HEK293 (cell line): ENCODE measurements at regions not wholly inside any gene's neighbourhood (a gene's known extent, or its start where the extent isn't known, plus 50 kb on each side); places are given as distances from the start of the nearest gene placed in this dataset.
A peak's percentile ranks its signal among the peaks of the same experiment; 100 is the strongest.

Experiments
- CTCF ChIA-PET: fragments of 350-600 bp; formaldehyde crosslinking; extraction: SDS; loops from one replicate; lab custom pipeline; 2021; ENCODE audit warnings: antibody characterized with exemption; lab: Yijun Ruan, JAX
- POLR2A ChIA-PET: fragments of 300-600 bp; formaldehyde crosslinking; extraction: SDS; loops from one replicate; lab custom pipeline; 2020; ENCODE audit warnings: antibody characterized with exemption, inconsistent platforms; lab: Yijun Ruan, JAX
- H3K27ac ChIP-seq: fragments of 200-500 bp; sonication (Bioruptor generic); 2 replicates; pipeline ENCODE4 v1.5.1; 2014; ENCODE audit warnings: low read depth, low read length, control low read depth, inconsistent platforms; ENCODE audit errors: extremely low read depth
- H3K36me3 ChIP-seq, 2 experiments: fragments of 200-500 bp in 1 of 2; sonication (Bioruptor generic) in 1 of 2; 1 replicate in 1 of 2; 2 replicates in 1 of 2; pipeline ENCODE4 v1.5.1; 2014 to 2017; ENCODE audit warnings: inconsistent platforms in 2 of 2, low read length in 2 of 2; ENCODE audit not compliant: control insufficient read depth in 2 of 2, insufficient read depth in 1 of 2
- H3K4me1 ChIP-seq: fragments of 200-500 bp; sonication (Bioruptor generic); 2 replicates; pipeline ENCODE4 v1.5.1; 2014; ENCODE audit warnings: mild to moderate bottlenecking, low read length, inconsistent platforms; ENCODE audit not compliant: control insufficient read depth, insufficient read depth
- H3K4me3 ChIP-seq: 2 replicates; pipeline ENCODE4 v1.5.1; 2011; ENCODE audit warnings: low read depth, mild to moderate bottlenecking, control low read depth, low read length, moderate library complexity
- H3K9me3 ChIP-seq: fragments of 200-500 bp; sonication (Bioruptor generic); 2 replicates; pipeline ENCODE4 v1.5.1; 2014; ENCODE audit warnings: low read depth, low read length, inconsistent platforms; ENCODE audit not compliant: control insufficient read depth, insufficient read depth
- KLF7 ChIP-seq: fragments of 450-650 bp; formaldehyde crosslinking; IDR thresholded peaks from 2 replicates; pipeline ENCODE4 v1.5.1; 2016; ENCODE audit warnings: missing biosample characterization, missing genetic modification characterization, borderline replicate concordance
- OSR2 ChIP-seq: fragments of 450-650 bp; formaldehyde crosslinking; IDR thresholded peaks from 2 replicates; pipeline ENCODE4 v1.5.1; 2016; ENCODE audit warnings: missing biosample characterization, missing genetic modification characterization
- PRDM10 ChIP-seq: fragments of 450-650 bp; formaldehyde crosslinking; IDR thresholded peaks from 2 replicates; pipeline ENCODE4 v1.5.1; 2016; ENCODE audit warnings: missing biosample characterization, missing genetic modification characterization
- SCRT2 ChIP-seq: fragments of 450-650 bp; formaldehyde crosslinking; IDR thresholded peaks from 2 replicates; pipeline ENCODE4 v1.5.1; 2016; ENCODE audit warnings: missing biosample characterization, missing genetic modification characterization
- SETDB1 ChIP-seq: IDR thresholded peaks from one replicate; pipeline ENCODE4 v1.6.1; 2017; ENCODE audit warnings: mild to moderate bottlenecking, low read length, moderate library complexity, mixed read lengths; ENCODE audit not compliant: insufficient read length
- ZBTB10 ChIP-seq: fragments of 450-650 bp; formaldehyde crosslinking; IDR thresholded peaks from 2 replicates; pipeline ENCODE4 v1.5.1; 2016; ENCODE audit warnings: missing biosample characterization, missing genetic modification characterization
- ZNF19 ChIP-seq: fragments of 450-650 bp; formaldehyde crosslinking; IDR thresholded peaks from 2 replicates; pipeline ENCODE4; 2016; ENCODE audit warnings: missing biosample characterization, missing genetic modification characterization, low read depth
- ZNF221 ChIP-seq: fragments of 450-650 bp; formaldehyde crosslinking; IDR thresholded peaks from 2 replicates; pipeline ENCODE4 v1.5.1; 2017; ENCODE audit warnings: missing biosample characterization, missing genetic modification characterization, borderline replicate concordance
- ZNF335 ChIP-seq: fragments of 450-650 bp; formaldehyde crosslinking; conservative IDR thresholded peaks from 2 replicates; pipeline ENCODE4 v1.5.1; 2016; ENCODE audit warnings: missing biosample characterization, missing genetic modification characterization
- ZNF404 ChIP-seq: fragments of 450-650 bp; formaldehyde crosslinking; IDR thresholded peaks from 2 replicates; pipeline ENCODE4 v1.5.1; 2017; ENCODE audit warnings: missing biosample characterization, missing genetic modification characterization
- ZNF596 ChIP-seq: fragments of 450-650 bp; IDR thresholded peaks from 2 replicates; pipeline ENCODE4 v1.5.0; 2018; ENCODE audit warnings: missing biosample characterization, mild to moderate bottlenecking, missing genetic modification characterization, moderate library complexity
- ZNF621 ChIP-seq: fragments of 450-650 bp; formaldehyde crosslinking; IDR thresholded peaks from 2 replicates; pipeline ENCODE4 v1.5.1; 2017; ENCODE audit warnings: missing biosample characterization, missing genetic modification characterization
- ZNF670 ChIP-seq: fragments of 450-650 bp; formaldehyde crosslinking; IDR thresholded peaks from 2 replicates; pipeline ENCODE4 v1.5.1; 2016; ENCODE audit warnings: missing biosample characterization, missing genetic modification characterization, low read depth
- ZNF776 ChIP-seq: fragments of 450-650 bp; formaldehyde crosslinking; IDR thresholded peaks from 2 replicates; pipeline ENCODE4 v1.5.0; 2017; ENCODE audit warnings: missing biosample characterization, missing genetic modification characterization, borderline replicate concordance
- ZNF785 ChIP-seq: fragments of 450-650 bp; formaldehyde crosslinking; IDR thresholded peaks from 2 replicates; pipeline ENCODE4 v1.5.1; 2016; ENCODE audit warnings: missing biosample characterization, missing genetic modification characterization
- ZNF830 ChIP-seq: fragments of 450-650 bp; IDR thresholded peaks from 2 replicates; pipeline ENCODE4 v1.5.0; 2018; ENCODE audit warnings: missing biosample characterization, missing genetic modification characterization, low read depth, mild to moderate bottlenecking, moderate library complexity
- ZSCAN16 ChIP-seq: fragments of 450-650 bp; formaldehyde crosslinking; IDR thresholded peaks from 2 replicates; pipeline ENCODE4 v1.5.1; 2016; ENCODE audit warnings: missing biosample characterization, missing genetic modification characterization
- ZSCAN18 ChIP-seq: fragments of 450-650 bp; formaldehyde crosslinking; IDR thresholded peaks from 2 replicates; pipeline ENCODE4 v1.5.1; 2016; ENCODE audit warnings: missing biosample characterization, missing genetic modification characterization
- ZSCAN5A ChIP-seq: fragments of 450-650 bp; formaldehyde crosslinking; IDR thresholded peaks from 2 replicates; pipeline ENCODE4 v1.5.1; 2016; ENCODE audit warnings: missing biosample characterization, missing genetic modification characterization
- TF ChIP-seq, protein P1 (sequence below): fragments of 450-650 bp; formaldehyde crosslinking; IDR thresholded peaks from 2 replicates; pipeline ENCODE4 v1.5.1; 2017; ENCODE audit warnings: missing biosample characterization, mild to moderate bottlenecking, missing genetic modification characterization, moderate library complexity
- TF ChIP-seq, protein P2 (sequence below): fragments of 450-650 bp; formaldehyde crosslinking; IDR thresholded peaks from 2 replicates; pipeline ENCODE4 v1.5.1; 2016; ENCODE audit warnings: missing biosample characterization, missing genetic modification characterization, low read depth

- Histone ChIP-seq H3K4me3 (no peak overlapping the region), H3K27ac (no peak overlapping the region), H3K4me1 (no peaks in the 10 kb centered on the region), H3K36me3 (no peaks in the 10 kb centered on the region), H3K9me3 (no peaks in the 10 kb centered on the region)
- no peak for TF ChIP-seq ZNF221 (tag by site-specific recombination)
- no peak for TF ChIP-seq SCRT2
- TF ChIP-seq ZNF335 = no peak
- no peak for TF ChIP-seq KLF7 (tag by site-specific recombination)
- TF ChIP-seq ZBTB10 (tag by site-specific recombination) = no peak
- TF ChIP-seq ZNF830 (tag by site-specific recombination) = no peak
- TF ChIP-seq ZNF19 = no peak
- no peak for TF ChIP-seq ZSCAN16 (tag by site-specific recombination)
- TF ChIP-seq PRDM10 = no peak
- no peak for TF ChIP-seq ZSCAN18 (tag by site-specific recombination)
- TF ChIP-seq ZNF596 (tag by site-specific recombination) = no peak
- TF ChIP-seq ZSCAN5A (tag by site-specific recombination) = no peak
- TF ChIP-seq SETDB1 = no peak
- TF ChIP-seq ZNF621 (tag by site-specific recombination) = no peak
- TF ChIP-seq OSR2 (tag by site-specific recombination) = no peak
- ChIA-PET POLR2A (no interaction called here), CTCF (no interaction called here)
Measured at GRCh38 chr10:118193642-118194041, 146.9 kb upstream of the RAB11FIP2 start.

GRCh38 chr10:118181021-118181420 lies 134.3 kb upstream of the RAB11FIP2 start:
- ChIA-PET CTCF (no interaction called here), POLR2A (no interaction called here)
- Histone ChIP-seq H3K27ac (no peak overlapping the region), H3K9me3 (no peaks in the 10 kb centered on the region), H3K4me1 (no peaks in the 10 kb centered on the region)
- TF ChIP-seq, protein P1, sequence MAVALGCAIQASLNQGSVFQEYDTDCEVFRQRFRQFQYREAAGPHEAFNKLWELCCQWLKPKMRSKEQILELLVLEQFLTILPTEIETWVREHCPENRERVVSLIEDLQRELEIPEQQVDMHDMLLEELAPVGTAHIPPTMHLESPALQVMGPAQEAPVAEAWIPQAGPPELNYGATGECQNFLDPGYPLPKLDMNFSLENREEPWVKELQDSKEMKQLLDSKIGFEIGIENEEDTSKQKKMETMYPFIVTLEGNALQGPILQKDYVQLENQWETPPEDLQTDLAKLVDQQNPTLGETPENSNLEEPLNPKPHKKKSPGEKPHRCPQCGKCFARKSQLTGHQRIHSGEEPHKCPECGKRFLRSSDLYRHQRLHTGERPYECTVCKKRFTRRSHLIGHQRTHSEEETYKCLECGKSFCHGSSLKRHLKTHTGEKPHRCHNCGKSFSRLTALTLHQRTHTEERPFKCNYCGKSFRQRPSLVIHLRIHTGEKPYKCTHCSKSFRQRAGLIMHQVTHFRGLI (tag by site-specific recombination) = no peak
- no peak for TF ChIP-seq ZNF404 (tag by site-specific recombination)
- no peak for TF ChIP-seq ZNF785 (tag by site-specific recombination)
- TF ChIP-seq ZNF670 (tag by site-specific recombination) = no peak
- no peak for TF ChIP-seq ZNF776 (tag by site-specific recombination)
- TF ChIP-seq, protein P2, sequence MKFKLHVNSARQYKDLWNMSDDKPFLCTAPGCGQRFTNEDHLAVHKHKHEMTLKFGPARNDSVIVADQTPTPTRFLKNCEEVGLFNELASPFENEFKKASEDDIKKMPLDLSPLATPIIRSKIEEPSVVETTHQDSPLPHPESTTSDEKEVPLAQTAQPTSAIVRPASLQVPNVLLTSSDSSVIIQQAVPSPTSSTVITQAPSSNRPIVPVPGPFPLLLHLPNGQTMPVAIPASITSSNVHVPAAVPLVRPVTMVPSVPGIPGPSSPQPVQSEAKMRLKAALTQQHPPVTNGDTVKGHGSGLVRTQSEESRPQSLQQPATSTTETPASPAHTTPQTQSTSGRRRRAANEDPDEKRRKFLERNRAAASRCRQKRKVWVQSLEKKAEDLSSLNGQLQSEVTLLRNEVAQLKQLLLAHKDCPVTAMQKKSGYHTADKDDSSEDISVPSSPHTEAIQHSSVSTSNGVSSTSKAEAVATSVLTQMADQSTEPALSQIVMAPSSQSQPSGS (tag by site-specific recombination) = peak; percentile 51; the same call in 1 of the 2 replicates
- TF ChIP-seq, all 188 proteins: peak for 1
- Histone ChIP-seq H3K36me3 (no peaks in the 10 kb centered on the region), H3K4me3 (no peak overlapping the region)
